ENCODE measurements at regions not wholly inside any gene's neighbourhood (a gene's known extent, or its start where the extent isn't known, plus 50 kb on each side); places are given as distances from the start of the nearest gene placed in this dataset.

- Histone ChIP-seq H3K79me2 (ENCODE audit: control insufficient read depth, insufficient read depth, low read length) (no peaks in the 10 kb centered on the region), H3K9me1 (replicated peaks; ENCODE audit: control insufficient read depth, extremely low read depth, insufficient read depth, low read length) (no peaks in the 10 kb centered on the region), H3K4me3 (replicated peaks in 1 of 3; ENCODE audit: insufficient read depth in 1 of 3, low read depth in 1 of 3, low read length in 3 of 3) (no peak overlapping the region), H3K4me1 (ENCODE audit: control insufficient read depth, extremely low read depth, insufficient read depth, low read length) (no peaks in the 10 kb centered on the region), H3K27ac (ENCODE audit: insufficient read depth, low read depth, low read length) (no peak overlapping the region), H3K9me3 (replicated peaks; ENCODE audit: control insufficient read depth, insufficient read depth, low read length) (no peaks in the 10 kb centered on the region), H3K27me3 (ENCODE audit: control insufficient read depth in 2 of 2, insufficient read depth in 2 of 2, low read length in 2 of 2) (no peaks in the 10 kb centered on the region), H2AFZ (ENCODE audit: low read depth, low read length) (no peak overlapping the region), H4K20me1 (replicated peaks; ENCODE audit: control insufficient read depth, extremely low read depth, insufficient read depth, low read length) (no peaks in the 10 kb centered on the region), H3K36me3 (ENCODE audit: control insufficient read depth in 2 of 2, extremely low read depth in 1 of 2, insufficient read depth in 2 of 2, low read length in 2 of 2) (no peaks in the 10 kb centered on the region), H3K4me2 (ENCODE audit: insufficient read depth, low read length) (no peak overlapping the region), H3K9ac (replicated peaks; ENCODE audit: extremely low read depth, insufficient read depth, low read length) (no peak overlapping the region)
- FAIRE-seq (no peak), DNase-seq (ENCODE audit: low read depth, low spot score) (no peak)
- dilution Hi-C loops (cut with MboI; ENCODE audit: extremely low pct_ligation_motif_present, low sequenced_read_pairs), result no loop called here
- TF ChIP-seq MAX (IDR thresholded peaks at IDR 0.05; ENCODE audit: insufficient read depth, insufficient read length) (no peak), POLR2A (IDR thresholded peaks at IDR 0.05; ENCODE audit: low read depth, low read length) (no peak), FOS (IDR thresholded peaks at IDR 0.05; ENCODE audit: borderline replicate concordance, insufficient read depth, low read length) (no peak), EZH2 (IDR thresholded peaks at IDR 0.05; ENCODE audit: borderline replicate concordance, low read depth, low read length, severe bottlenecking) (no peak)
- TF ChIP-seq, protein P1, sequence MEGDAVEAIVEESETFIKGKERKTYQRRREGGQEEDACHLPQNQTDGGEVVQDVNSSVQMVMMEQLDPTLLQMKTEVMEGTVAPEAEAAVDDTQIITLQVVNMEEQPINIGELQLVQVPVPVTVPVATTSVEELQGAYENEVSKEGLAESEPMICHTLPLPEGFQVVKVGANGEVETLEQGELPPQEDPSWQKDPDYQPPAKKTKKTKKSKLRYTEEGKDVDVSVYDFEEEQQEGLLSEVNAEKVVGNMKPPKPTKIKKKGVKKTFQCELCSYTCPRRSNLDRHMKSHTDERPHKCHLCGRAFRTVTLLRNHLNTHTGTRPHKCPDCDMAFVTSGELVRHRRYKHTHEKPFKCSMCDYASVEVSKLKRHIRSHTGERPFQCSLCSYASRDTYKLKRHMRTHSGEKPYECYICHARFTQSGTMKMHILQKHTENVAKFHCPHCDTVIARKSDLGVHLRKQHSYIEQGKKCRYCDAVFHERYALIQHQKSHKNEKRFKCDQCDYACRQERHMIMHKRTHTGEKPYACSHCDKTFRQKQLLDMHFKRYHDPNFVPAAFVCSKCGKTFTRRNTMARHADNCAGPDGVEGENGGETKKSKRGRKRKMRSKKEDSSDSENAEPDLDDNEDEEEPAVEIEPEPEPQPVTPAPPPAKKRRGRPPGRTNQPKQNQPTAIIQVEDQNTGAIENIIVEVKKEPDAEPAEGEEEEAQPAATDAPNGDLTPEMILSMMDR (IDR thresholded peaks at IDR 0.05; ENCODE audit: extremely low read depth in 1 of 2, insufficient read depth in 1 of 2, low read depth in 1 of 2, low read length in 2 of 2), result no peak
- BruUV-seq (replicated peaks), result no TSS peak
- intact Hi-C loops (cut with micrococcal nuclease), result no loop called here
- CTCF ChIA-PET, result no interaction called here
- POLR2A ChIA-PET, result no interaction called here
These were observed 1074.9 kb downstream of the EFNA5 start for GRCh38 chr5:106595864-106596263.

GRCh38 chr5:106584268-106584667 lies 1086.5 kb downstream of the EFNA5 start:
- no peak overlapping the region for H2AFZ ChIP-seq (ENCODE audit: low read depth, low read length)
- intact Hi-C loops (cut with micrococcal nuclease), result no loop called here
- no peaks in the 10 kb centered on the region for H3K79me2 ChIP-seq (ENCODE audit: control insufficient read depth, insufficient read depth, low read length)
- H3K9me1 ChIP-seq (replicated peaks; ENCODE audit: control insufficient read depth, extremely low read depth, insufficient read depth, low read length), result no peaks in the 10 kb centered on the region
- no peak overlapping the region for H3K27ac ChIP-seq (ENCODE audit: insufficient read depth, low read depth, low read length)
- no peak overlapping the region for H3K4me3 ChIP-seq (replicated peaks in 1 of 3; ENCODE audit: insufficient read depth in 1 of 3, low read depth in 1 of 3, low read length in 3 of 3)
- no peak for FAIRE-seq
- no peaks in the 10 kb centered on the region for H3K27me3 ChIP-seq (ENCODE audit: control insufficient read depth in 2 of 2, insufficient read depth in 2 of 2, low read length in 2 of 2)
- no peaks in the 10 kb centered on the region for H3K9me3 ChIP-seq (replicated peaks; ENCODE audit: control insufficient read depth, insufficient read depth, low read length)
- BruUV-seq (replicated peaks), result no TSS peak
- CTCF ChIA-PET, result no interaction called here
- DNase-seq (ENCODE audit: low read depth, low spot score), result no peak
- POLR2A ChIA-PET, result no interaction called here
- dilution Hi-C loops (cut with MboI; ENCODE audit: extremely low pct_ligation_motif_present, low sequenced_read_pairs), result no loop called here
- H3K36me3 ChIP-seq (ENCODE audit: control insufficient read depth in 2 of 2, extremely low read depth in 1 of 2, insufficient read depth in 2 of 2, low read length in 2 of 2), result no peaks in the 10 kb centered on the region
- no peak overlapping the region for H3K9ac ChIP-seq (replicated peaks; ENCODE audit: extremely low read depth, insufficient read depth, low read length)
- H4K20me1 ChIP-seq (replicated peaks; ENCODE audit: control insufficient read depth, extremely low read depth, insufficient read depth, low read length), result no peaks in the 10 kb centered on the region
- no peak for TF ChIP-seq POLR2AphosphoS5 (IDR thresholded peaks at IDR 0.05; ENCODE audit: insufficient read depth, low read depth, low read length)
- no peak for TF ChIP-seq EZH2 (IDR thresholded peaks at IDR 0.05; ENCODE audit: borderline replicate concordance, low read depth, low read length, severe bottlenecking)
- TF ChIP-seq, protein P1 (IDR thresholded peaks at IDR 0.05; ENCODE audit: extremely low read depth in 1 of 2, insufficient read depth in 1 of 2, low read depth in 1 of 2, low read length in 2 of 2), result no peak
- no peak for TF ChIP-seq POLR2A (IDR thresholded peaks at IDR 0.05; ENCODE audit: low read depth, low read length)
- TF ChIP-seq FOS (IDR thresholded peaks at IDR 0.05; ENCODE audit: borderline replicate concordance, insufficient read depth, low read length), result no peak
- no peak for TF ChIP-seq GATA2 (IDR thresholded peaks at IDR 0.05; ENCODE audit: insufficient read depth, insufficient read length, low read depth, low read length)
- TF ChIP-seq JUN (IDR thresholded peaks at IDR 0.05; ENCODE audit: borderline replicate concordance, insufficient read depth, insufficient read length, low read depth), result no peak
- no peak for TF ChIP-seq MYC (IDR thresholded peaks at IDR 0.05; ENCODE audit: low read depth, low read length)
- TF ChIP-seq MAX (IDR thresholded peaks at IDR 0.05; ENCODE audit: insufficient read depth, insufficient read length), result no peak
- H3K4me1 ChIP-seq (ENCODE audit: control insufficient read depth, extremely low read depth, insufficient read depth, low read length), result no peaks in the 10 kb centered on the region
- no peak overlapping the region for H3K4me2 ChIP-seq (ENCODE audit: insufficient read depth, low read length)

Data from endothelial cell of umbilical vein (primary cell).